Kidney (tissue), 13 donors: ENCODE measurements at regions not wholly inside any gene's neighbourhood (a gene's known extent, or its start where the extent isn't known, plus 50 kb on each side); places are given as distances from the start of the nearest gene placed in this dataset.

Experiments
- DNase-seq, 5 donors: peaks; one replicate each; pipeline ENCODE4 v3.0.0-alpha.2; 2013 to 2020
- FAIRE-seq: peaks from 2 replicates; lab custom pipeline; 2012; peaks lifted over from hg19 to GRCh38; lab: Jason Lieb, UNC
- H3K27ac ChIP-seq, 2 donors: one replicate each; pipeline ENCODE4 v1.7.0; 2013; ENCODE audit warnings: low read depth in 2 of 2, low read length in 2 of 2, inconsistent platforms in 1 of 2
- H3K27me3 ChIP-seq: one replicate; pipeline ENCODE4 v1.7.1; 2013; ENCODE audit warnings: low read length, inconsistent platforms; ENCODE audit not compliant: control insufficient read depth, insufficient read depth
- H3K36me3 ChIP-seq, 3 donors: one replicate each; pipeline versions ENCODE4 v1.7.0 to v1.7.1; 2013; ENCODE audit warnings: low read length in 3 of 3, control low read depth in 1 of 3, inconsistent platforms in 1 of 3; ENCODE audit not compliant: insufficient read depth in 3 of 3, control insufficient read depth in 2 of 3
- H3K4me1 ChIP-seq, 3 donors: one replicate each; pipeline versions ENCODE4 v1.7.0 to v1.7.1; 2013; ENCODE audit warnings: low read length in 3 of 3, inconsistent platforms in 1 of 3, low read depth in 1 of 3; ENCODE audit not compliant: control insufficient read depth in 2 of 3, insufficient read depth in 2 of 3
- H3K4me3 ChIP-seq, 3 donors: one replicate each; pipeline versions ENCODE4 v1.7.0 to v1.8.1; 2013; ENCODE audit warnings: low read length in 3 of 3, control low read depth in 1 of 3, inconsistent platforms in 1 of 3
- H3K9ac ChIP-seq, 3 donors: one replicate each; pipeline versions ENCODE4 v1.7.0 to v1.7.1; 2013; ENCODE audit warnings: low read length in 3 of 3, control low read depth in 1 of 3, inconsistent platforms in 1 of 3
- H3K9me3 ChIP-seq, 3 donors: one replicate each; pipeline versions ENCODE4 v1.7.0 to v1.7.1; 2013; ENCODE audit warnings: low read length in 3 of 3, control low read depth in 1 of 3, inconsistent platforms in 1 of 3; ENCODE audit not compliant: control insufficient read depth in 2 of 3, insufficient read depth in 1 of 3
- intact Hi-C: fragments of 100-400 bp; cut with DNase I; formaldehyde crosslinking; loops from one replicate; pipeline ENCODE4 v1.11.1; 2022
- TF ChIP-seq, protein P1 (sequence below): IDR thresholded peaks from 3 replicates; pipeline ENCODE4 v1.5.1; 2012; ENCODE audit warnings: mild to moderate bottlenecking, moderate library complexity, borderline replicate concordance; ENCODE audit not compliant: insufficient read depth; ENCODE audit errors: extremely low read depth
- donor health status: control.
- donor health status: control.
- donor health status: control.
- donor health status: control.
- donor health status: control.
- donor health status: DM: yes; HTN: yes; CAD: no.
- donor health status: Normal renal cell carcinoma (clear cell type).

DNA sequence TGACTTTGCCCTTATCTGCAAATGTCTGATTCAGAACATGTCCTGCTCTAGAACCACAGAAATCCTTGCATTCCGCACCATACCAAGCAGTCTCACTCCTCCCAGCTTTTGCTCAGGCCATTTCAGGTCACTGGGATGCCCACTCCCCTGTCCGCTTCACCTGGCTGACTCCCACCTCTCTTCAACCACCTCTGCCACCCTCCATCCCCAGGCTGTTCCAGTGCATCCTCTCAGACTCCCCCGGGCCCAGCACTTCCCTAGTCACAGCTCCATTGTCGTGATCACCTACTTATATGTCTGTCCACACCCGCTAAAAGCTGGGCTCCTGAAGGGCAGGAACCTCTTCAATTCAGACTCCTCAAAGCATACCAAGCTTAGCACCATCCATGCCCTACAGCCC, 58.4 kb upstream of the CDH5 start:
- Histone ChIP-seq H3K4me3 (no peak overlapping the region), H3K27me3 (no peaks in the 10 kb centered on the region), H3K9ac (no peak overlapping the region), H3K36me3 (no peaks in the 10 kb centered on the region), H3K4me1 (no peaks in the 10 kb centered on the region), H3K9me3 (no peaks in the 10 kb centered on the region), H3K27ac (no peak overlapping the region)
- TF ChIP-seq, protein P1, sequence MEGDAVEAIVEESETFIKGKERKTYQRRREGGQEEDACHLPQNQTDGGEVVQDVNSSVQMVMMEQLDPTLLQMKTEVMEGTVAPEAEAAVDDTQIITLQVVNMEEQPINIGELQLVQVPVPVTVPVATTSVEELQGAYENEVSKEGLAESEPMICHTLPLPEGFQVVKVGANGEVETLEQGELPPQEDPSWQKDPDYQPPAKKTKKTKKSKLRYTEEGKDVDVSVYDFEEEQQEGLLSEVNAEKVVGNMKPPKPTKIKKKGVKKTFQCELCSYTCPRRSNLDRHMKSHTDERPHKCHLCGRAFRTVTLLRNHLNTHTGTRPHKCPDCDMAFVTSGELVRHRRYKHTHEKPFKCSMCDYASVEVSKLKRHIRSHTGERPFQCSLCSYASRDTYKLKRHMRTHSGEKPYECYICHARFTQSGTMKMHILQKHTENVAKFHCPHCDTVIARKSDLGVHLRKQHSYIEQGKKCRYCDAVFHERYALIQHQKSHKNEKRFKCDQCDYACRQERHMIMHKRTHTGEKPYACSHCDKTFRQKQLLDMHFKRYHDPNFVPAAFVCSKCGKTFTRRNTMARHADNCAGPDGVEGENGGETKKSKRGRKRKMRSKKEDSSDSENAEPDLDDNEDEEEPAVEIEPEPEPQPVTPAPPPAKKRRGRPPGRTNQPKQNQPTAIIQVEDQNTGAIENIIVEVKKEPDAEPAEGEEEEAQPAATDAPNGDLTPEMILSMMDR = no peak
- intact Hi-C loops = no loop called here
- no peak for DNase-seq
- FAIRE-seq = no peak

DNA sequence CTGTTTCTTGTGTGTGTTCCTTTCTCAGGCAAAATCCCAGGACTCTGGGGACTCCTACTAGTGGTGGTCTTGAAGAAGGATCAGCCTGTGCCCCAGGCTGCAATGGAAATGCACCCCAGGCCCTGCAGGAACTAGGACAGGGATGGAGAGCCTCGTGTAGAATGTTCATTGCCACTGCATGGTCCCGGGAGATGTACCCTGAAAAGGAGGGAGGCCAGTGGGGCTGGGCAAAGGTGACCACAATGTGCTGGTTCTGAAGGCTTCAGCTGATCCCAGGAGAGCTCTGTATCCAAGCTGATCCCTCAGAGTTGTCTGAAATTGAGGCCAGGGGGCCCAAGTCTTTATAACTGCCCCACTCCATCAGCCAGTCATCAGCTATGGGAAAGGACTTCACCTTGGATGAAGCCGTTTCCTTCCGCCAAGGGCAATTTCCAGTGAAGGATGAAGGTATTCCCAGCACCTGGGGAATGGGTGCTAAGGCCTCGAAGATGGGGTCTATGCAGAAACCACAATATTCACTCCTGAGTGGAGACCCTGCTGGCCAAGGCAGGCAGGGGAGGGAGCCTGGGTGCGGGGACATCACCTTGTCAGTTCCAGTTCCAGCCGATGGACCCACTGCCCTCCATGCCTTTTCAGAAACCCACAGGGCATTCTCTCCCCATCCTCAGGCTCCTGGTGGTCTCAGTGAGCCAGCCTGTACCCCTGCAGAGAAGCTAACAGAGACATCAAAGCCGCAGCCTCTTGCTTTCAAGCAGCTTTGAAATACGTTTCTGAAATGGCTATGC, 59.9 kb upstream of the CDH5 start:
- H3K4me3 ChIP-seq = no peak overlapping the region
- H3K4me1 ChIP-seq = no peaks in the 10 kb centered on the region
- intact Hi-C loops = no loop called here
- H3K36me3 ChIP-seq = no peaks in the 10 kb centered on the region
- no peak for FAIRE-seq
- H3K9ac ChIP-seq = no peak overlapping the region
- H3K9me3 ChIP-seq = no peaks in the 10 kb centered on the region
- no peak overlapping the region for H3K27ac ChIP-seq
- TF ChIP-seq, protein P1 = no peak
- DNase-seq = peak in 1 of 5 donors; percentile 21
- H3K27me3 ChIP-seq = no peaks in the 10 kb centered on the region

DNA sequence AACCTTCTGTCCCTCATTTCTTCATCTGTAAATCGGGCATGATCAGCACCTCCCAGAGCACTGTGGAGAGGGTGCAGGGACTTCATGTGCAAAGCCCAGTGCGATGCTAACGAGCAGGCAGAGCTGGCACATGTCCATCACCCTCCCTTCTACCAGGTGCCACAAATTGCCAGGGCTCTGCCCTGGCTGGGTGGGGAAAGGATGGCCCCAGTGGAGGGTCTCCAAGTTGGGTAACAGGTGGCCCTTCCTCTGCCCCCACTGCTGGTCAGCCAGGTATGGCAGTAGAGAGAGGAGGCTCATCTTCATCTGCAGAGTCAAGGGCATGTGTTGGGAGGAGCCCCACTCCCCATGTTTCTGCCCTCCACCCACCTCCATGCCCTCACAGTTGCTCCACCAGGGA, 61.5 kb upstream of the CDH5 start:
- no peak overlapping the region for H3K27ac ChIP-seq
- TF ChIP-seq, protein P1 = no peak
- no peak for DNase-seq
- no peaks in the 10 kb centered on the region for H3K27me3 ChIP-seq
- no peak overlapping the region for H3K4me3 ChIP-seq
- H3K36me3 ChIP-seq = no peaks in the 10 kb centered on the region
- H3K9me3 ChIP-seq = peaks cover 0 to 4% (median 0%) of the 10 kb centered on the region in 3 donors
- H3K4me1 ChIP-seq = no peaks in the 10 kb centered on the region
- intact Hi-C loops = no loop called here
- H3K9ac ChIP-seq = no peak overlapping the region
- no peak for FAIRE-seq
